ENCODE measurements at regions not wholly inside any gene's neighbourhood (a gene's known extent, or its start where the extent isn't known, plus 50 kb on each side); places are given as distances from the start of the nearest gene placed in this dataset.
A peak's percentile ranks its signal among the peaks of the same experiment; 100 is the strongest.
"Not testable (repeated sequence)": the region's sequence is repeated elsewhere in the genome, so short reads cannot be mapped to it uniquely, and the experiment has no call there.

- DNase-seq (ENCODE audit: low read depth), result no peak
These were observed 472.1 kb downstream of the PLPP3 start for GRCh38 chr1:56107275-56107638.

GRCh38 chr1:56106531-56107274 lies 472.7 kb downstream of the PLPP3 start:
- DNase-seq (ENCODE audit: low read depth), result no peak

GRCh38 chr1:56105397-56105796 lies 474.0 kb downstream of the PLPP3 start:
- no peak for DNase-seq (ENCODE audit: low read depth)

GRCh38 chr1:56099766-56100265 lies 479.5 kb downstream of the PLPP3 start:
- DNase-seq (ENCODE audit: low read depth), result no peak

GRCh38 chr1:56098946-56099345 lies 480.4 kb downstream of the PLPP3 start:
- peak; percentile 81 for DNase-seq (ENCODE audit: low read depth)

GRCh38 chr1:56097713-56098112 lies 481.6 kb downstream of the PLPP3 start:
- no peak for DNase-seq (ENCODE audit: low read depth)

GRCh38 chr1:56095696-56096665 lies 483.4 kb downstream of the PLPP3 start:
- DNase-seq (ENCODE audit: low read depth), result peak; percentile 74

- DNase-seq (ENCODE audit: low read depth), result no peak
These were observed 485.2 kb downstream of the PLPP3 start for GRCh38 chr1:56094168-56094567.

GRCh38 chr1:56092684-56093570 lies 486.4 kb downstream of the PLPP3 start:
- DNase-seq (ENCODE audit: low read depth), result no peak

- not testable (repeated sequence) for DNase-seq (ENCODE audit: low read depth)
These were observed 489.5 kb downstream of the PLPP3 start for GRCh38 chr1:56089826-56090225.

- no peak for DNase-seq (ENCODE audit: low read depth)
These were observed 495.1 kb downstream of the PLPP3 start for GRCh38 chr1:56084246-56084645.

- DNase-seq (ENCODE audit: low read depth), result no peak
These were observed 497.6 kb downstream of the PLPP3 start for GRCh38 chr1:56081736-56082135.

GRCh38 chr1:56081173-56081572 lies 498.2 kb downstream of the PLPP3 start:
- no peak for DNase-seq (ENCODE audit: low read depth)

- DNase-seq (ENCODE audit: low read depth), result no peak
These were observed 499.2 kb downstream of the PLPP3 start for GRCh38 chr1:56080123-56080522.

- no peak for DNase-seq (ENCODE audit: low read depth)
These were observed 500.0 kb downstream of the PLPP3 start for GRCh38 chr1:56079391-56079790.

GRCh38 chr1:56077206-56077605 lies 502.2 kb downstream of the PLPP3 start:
- no peak for DNase-seq (ENCODE audit: low read depth)

- DNase-seq (ENCODE audit: low read depth), result no peak
These were observed 505.2 kb downstream of the PLPP3 start for GRCh38 chr1:56074007-56074651.

GRCh38 chr1:56073614-56074006 lies 505.8 kb downstream of the PLPP3 start:
- no peak for DNase-seq (ENCODE audit: low read depth)

- no peak for DNase-seq (ENCODE audit: low read depth)
These were observed 506.2 kb downstream of the PLPP3 start for GRCh38 chr1:56073206-56073605.

GRCh38 chr1:56072310-56072709 lies 507.1 kb downstream of the PLPP3 start:
- no peak for DNase-seq (ENCODE audit: low read depth)

- no peak for DNase-seq (ENCODE audit: low read depth)
These were observed 508.0 kb downstream of the PLPP3 start for GRCh38 chr1:56071351-56071750.
